Right atrium auricular region (tissue), 2 donors: ENCODE measurements at regions not wholly inside any gene's neighbourhood (a gene's known extent, or its start where the extent isn't known, plus 50 kb on each side); places are given as distances from the start of the nearest gene placed in this dataset.

Experiments
- DNase-seq: peaks from one replicate; pipeline ENCODE4 v3.0.0-alpha.2; 2019; ENCODE audit warnings: low spot score
- H3K27ac ChIP-seq, 2 donors: fragments of 200-600 bp; sonication (generic); 1 replicate in 1 of 2; 2 replicates in 1 of 2; pipeline ENCODE4 v1.5.1; 2016 to 2019
- H3K27me3 ChIP-seq, 2 donors: fragments of 200-600 bp; sonication (generic); one replicate each; pipeline versions ENCODE4 v1.5.1 to v1.6.0; 2017 to 2019
- H3K36me3 ChIP-seq: fragments of 200-600 bp; sonication (generic); one replicate; pipeline ENCODE4 v1.5.1; 2016
- H3K4me1 ChIP-seq, 2 donors: fragments of 200-600 bp; sonication (generic); one replicate each; pipeline versions ENCODE4 v1.5.1 to v1.6.0; 2017 to 2019
- H3K4me3 ChIP-seq, 2 donors: fragments of 200-600 bp; sonication (generic); 1 replicate in 1 of 2; 2 replicates in 1 of 2; pipeline ENCODE4 v1.5.1; 2017 to 2019; ENCODE audit warnings: mild to moderate bottlenecking in 1 of 2, moderate library complexity in 1 of 2
- H3K9me3 ChIP-seq, 2 donors: fragments of 200-600 bp; sonication (generic); one replicate each; pipeline ENCODE4 v1.5.1; 2019
- TF ChIP-seq, protein P1 (sequence below), 2 donors: fragments of 200-600 bp; sonication (generic); IDR thresholded peaks; one replicate each; pipeline ENCODE4 v1.5.1; 2019; ENCODE audit warnings: antibody characterized with exemption in 2 of 2

- DNase-seq = peak; percentile 34
- TF ChIP-seq, protein P1, sequence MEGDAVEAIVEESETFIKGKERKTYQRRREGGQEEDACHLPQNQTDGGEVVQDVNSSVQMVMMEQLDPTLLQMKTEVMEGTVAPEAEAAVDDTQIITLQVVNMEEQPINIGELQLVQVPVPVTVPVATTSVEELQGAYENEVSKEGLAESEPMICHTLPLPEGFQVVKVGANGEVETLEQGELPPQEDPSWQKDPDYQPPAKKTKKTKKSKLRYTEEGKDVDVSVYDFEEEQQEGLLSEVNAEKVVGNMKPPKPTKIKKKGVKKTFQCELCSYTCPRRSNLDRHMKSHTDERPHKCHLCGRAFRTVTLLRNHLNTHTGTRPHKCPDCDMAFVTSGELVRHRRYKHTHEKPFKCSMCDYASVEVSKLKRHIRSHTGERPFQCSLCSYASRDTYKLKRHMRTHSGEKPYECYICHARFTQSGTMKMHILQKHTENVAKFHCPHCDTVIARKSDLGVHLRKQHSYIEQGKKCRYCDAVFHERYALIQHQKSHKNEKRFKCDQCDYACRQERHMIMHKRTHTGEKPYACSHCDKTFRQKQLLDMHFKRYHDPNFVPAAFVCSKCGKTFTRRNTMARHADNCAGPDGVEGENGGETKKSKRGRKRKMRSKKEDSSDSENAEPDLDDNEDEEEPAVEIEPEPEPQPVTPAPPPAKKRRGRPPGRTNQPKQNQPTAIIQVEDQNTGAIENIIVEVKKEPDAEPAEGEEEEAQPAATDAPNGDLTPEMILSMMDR (IDR thresholded peaks at IDR 0.05) = no peak
- Histone ChIP-seq H3K27ac (no peak overlapping the region), H3K4me3 (no peak overlapping the region), H3K9me3 (peaks cover 0 to 6% of the 10 kb centered on the region in 2 donors), H3K27me3 (no peaks in the 10 kb centered on the region), H3K4me1 (peaks cover 0 to 25% of the 10 kb centered on the region in 2 donors), H3K36me3 (no peaks in the 10 kb centered on the region)
Measured at GRCh38 chr14:104392396-104393198, 187.0 kb upstream of the C14orf180 start.

DNA sequence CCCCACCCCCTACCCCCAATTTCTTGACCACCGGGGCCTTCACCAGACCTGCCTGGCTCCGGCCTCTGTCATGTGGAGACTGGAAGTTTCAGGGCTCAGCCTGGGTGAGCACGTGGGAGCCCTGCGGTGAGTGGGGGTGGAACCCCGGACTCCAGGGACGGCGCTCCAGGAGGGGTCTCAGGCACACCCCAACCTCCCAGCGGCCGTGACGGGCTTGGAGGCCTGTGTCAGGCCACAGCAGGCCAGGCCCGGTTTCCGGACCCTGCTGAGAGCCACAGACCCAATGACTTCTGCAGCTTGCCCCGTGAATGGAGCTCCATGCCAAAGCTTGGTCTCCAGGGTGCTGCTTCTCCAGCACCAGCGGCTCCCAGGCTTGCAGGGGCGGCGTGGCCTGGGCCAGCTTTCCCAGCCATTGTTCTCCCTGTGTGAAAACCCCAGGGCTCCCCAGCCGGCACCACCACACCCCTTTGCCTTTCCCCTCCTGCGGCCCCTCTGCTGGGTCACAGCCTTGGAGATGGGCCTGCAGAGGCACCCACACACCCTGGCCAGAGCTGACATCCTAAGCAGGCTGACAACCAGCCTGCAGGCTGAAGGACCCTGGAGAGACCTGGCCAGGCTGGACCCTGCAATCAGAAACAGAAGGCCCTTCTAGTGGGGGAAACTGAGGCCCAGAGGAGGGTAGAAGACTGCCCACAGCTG, 186.2 kb upstream of the C14orf180 start:
- peak; percentile 44 for DNase-seq
- TF ChIP-seq, protein P1 (IDR thresholded peaks at IDR 0.05) = no peak
- no peaks in the 10 kb centered on the region for H3K36me3 ChIP-seq
- no peaks in the 10 kb centered on the region for H3K27me3 ChIP-seq
- peak overlapping the region in 1 of 2 donors; percentile 35 for H3K27ac ChIP-seq
- peaks cover 0 to 14% of the 10 kb centered on the region in 2 donors for H3K9me3 ChIP-seq
- H3K4me1 ChIP-seq = peaks cover 0 to 25% of the 10 kb centered on the region in 2 donors
- H3K4me3 ChIP-seq = no peak overlapping the region

GRCh38 chr14:104393898-104394381, 185.6 kb upstream of the C14orf180 start:
- Histone ChIP-seq H3K4me3 (no peak overlapping the region), H3K9me3 (peaks cover 0 to 18% of the 10 kb centered on the region in 2 donors)
- DNase-seq = peak; percentile 64

DNA sequence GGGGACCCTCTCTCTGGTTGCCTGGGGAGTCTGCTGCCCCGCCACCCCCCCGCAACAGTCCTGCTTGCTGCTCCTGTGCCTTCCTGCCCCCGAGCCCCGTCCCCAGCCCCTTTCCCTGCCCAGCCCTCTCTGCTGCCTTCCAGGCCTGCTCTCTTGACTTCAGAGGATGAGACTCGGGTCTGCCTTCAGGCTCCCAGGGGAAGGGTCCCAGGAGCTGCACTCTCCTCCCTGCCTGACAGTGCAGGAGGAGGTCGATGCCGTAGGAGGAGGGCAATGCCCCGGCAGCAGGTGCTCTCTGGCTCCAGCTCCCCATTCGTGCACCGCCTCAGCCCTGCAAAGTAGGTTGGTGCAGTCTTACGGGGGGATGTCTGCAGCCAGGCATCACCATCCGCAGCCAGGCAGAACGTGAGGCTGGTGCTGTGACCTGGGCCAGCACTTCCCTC, 185.1 kb upstream of the C14orf180 start:
- H3K27ac ChIP-seq = no peak overlapping the region
- H3K27me3 ChIP-seq = no peaks in the 10 kb centered on the region
- H3K9me3 ChIP-seq = peaks cover 0 to 18% of the 10 kb centered on the region in 2 donors
- H3K4me1 ChIP-seq = peaks cover 0 to 25% of the 10 kb centered on the region in 2 donors
- TF ChIP-seq, protein P1 (IDR thresholded peaks at IDR 0.05) = no peak
- H3K36me3 ChIP-seq = no peaks in the 10 kb centered on the region
- DNase-seq = peak; percentile 47
- no peak overlapping the region for H3K4me3 ChIP-seq

More at GRCh38 chr14:104393898-104394381, 185.6 kb upstream of the C14orf180 start:
- TF ChIP-seq, protein P1 (IDR thresholded peaks at IDR 0.05) = no peak
- Histone ChIP-seq H3K27me3 (no peaks in the 10 kb centered on the region), H3K36me3 (no peaks in the 10 kb centered on the region), H3K27ac (peak overlapping the region in 1 of 2 donors; percentile 35), H3K4me1 (peaks cover 0 to 25% of the 10 kb centered on the region in 2 donors)

GRCh38 chr14:104395276-104395675, 184.3 kb upstream of the C14orf180 start:
- H3K4me3 ChIP-seq = no peak overlapping the region
- peaks cover 0 to 25% of the 10 kb centered on the region in 2 donors for H3K4me1 ChIP-seq
- peak; percentile 32 for DNase-seq
- H3K27ac ChIP-seq = no peak overlapping the region
- no peaks in the 10 kb centered on the region for H3K36me3 ChIP-seq
- no peaks in the 10 kb centered on the region for H3K27me3 ChIP-seq
- peaks cover 0 to 18% of the 10 kb centered on the region in 2 donors for H3K9me3 ChIP-seq
- TF ChIP-seq, protein P1 (IDR thresholded peaks at IDR 0.05) = no peak
